H9 (cell line): ENCODE measurements at regions not wholly inside any gene's neighbourhood (a gene's known extent, or its start where the extent isn't known, plus 50 kb on each side); places are given as distances from the start of the nearest gene placed in this dataset.

ENCODE experiments used
- DNase-seq: peaks from one replicate; pipeline ENCODE4 v3.0.0-alpha.2; 2017
- H2AFZ ChIP-seq: one replicate; pipeline ENCODE4 v1.6.1; 2013; ENCODE audit warnings: mild to moderate bottlenecking, low read length, control low read depth, moderate library complexity
- H2AK5ac ChIP-seq: 2 replicates; pipeline ENCODE4 v1.6.1; 2013; ENCODE audit warnings: low read length, control low read depth, mixed read lengths; ENCODE audit not compliant: insufficient read length
- H2BK120ac ChIP-seq: one replicate; pipeline ENCODE4 v1.6.1; 2013; ENCODE audit warnings: low read depth, mild to moderate bottlenecking, low read length, control low read depth, inconsistent platforms; ENCODE audit not compliant: poor library complexity, severe bottlenecking
- H2BK12ac ChIP-seq: 2 replicates; pipeline ENCODE4 v1.6.1; 2013; ENCODE audit warnings: low read length, control low read depth, mixed read lengths, low read depth; ENCODE audit not compliant: insufficient read length
- H2BK15ac ChIP-seq: 2 replicates; pipeline ENCODE4 v1.6.1; 2013; ENCODE audit warnings: low read depth, low read length, control low read depth
- H2BK20ac ChIP-seq: one replicate; pipeline ENCODE4 v1.6.1; 2013; ENCODE audit warnings: low read depth, mild to moderate bottlenecking, low read length, control low read depth, inconsistent platforms; ENCODE audit not compliant: poor library complexity, severe bottlenecking
- H2BK5ac ChIP-seq: 2 replicates; pipeline ENCODE4 v1.6.1; 2013; ENCODE audit warnings: low read length, control low read depth, mixed read lengths; ENCODE audit not compliant: insufficient read length
- H3K14ac ChIP-seq: 2 replicates; pipeline ENCODE4 v1.6.1; 2013; ENCODE audit warnings: low read length, control low read depth; ENCODE audit not compliant: insufficient read depth
- H3K18ac ChIP-seq: 2 replicates; pipeline ENCODE4 v1.6.1; 2013; ENCODE audit warnings: low read depth, mild to moderate bottlenecking, mixed read lengths, low read length, control low read depth; ENCODE audit not compliant: insufficient read length
- H3K23ac ChIP-seq: 2 replicates; pipeline ENCODE4 v1.6.1; 2013; ENCODE audit warnings: low read length, control low read depth, mixed read lengths, low read depth; ENCODE audit not compliant: insufficient read length
- H3K23me2 ChIP-seq: 2 replicates; pipeline ENCODE4 v1.6.1; 2013; ENCODE audit warnings: low read depth, mild to moderate bottlenecking, mixed read lengths, low read length, control low read depth; ENCODE audit not compliant: insufficient read length, poor library complexity, severe bottlenecking
- H3K27ac ChIP-seq: 2 replicates; pipeline ENCODE4 v1.5.1; 2013; ENCODE audit warnings: low read length, control low read depth, mixed read lengths, low read depth; ENCODE audit not compliant: insufficient read length
- H3K27me3 ChIP-seq: 2 replicates; pipeline ENCODE4 v1.6.1; 2013; ENCODE audit warnings: low read length, control low read depth, inconsistent platforms; ENCODE audit not compliant: insufficient read depth
- H3K4ac ChIP-seq: 2 replicates; pipeline ENCODE4 v1.6.1; 2013; ENCODE audit warnings: low read depth, mild to moderate bottlenecking, control low read depth, inconsistent platforms, low read length, moderate library complexity
- H3K4me1 ChIP-seq: 2 replicates; pipeline ENCODE4 v1.6.1; 2013; ENCODE audit warnings: low read length, control low read depth, inconsistent platforms; ENCODE audit not compliant: insufficient read depth
- H3K4me2 ChIP-seq: 2 replicates; pipeline ENCODE4 v1.6.1; 2013; ENCODE audit warnings: low read length, control low read depth, mixed read lengths; ENCODE audit not compliant: insufficient read length, insufficient read depth
- H3K56ac ChIP-seq: 2 replicates; pipeline ENCODE4 v1.6.1; 2013; ENCODE audit warnings: low read depth, mild to moderate bottlenecking, mixed read lengths, low read length, control low read depth; ENCODE audit not compliant: insufficient read length
- H3K79me1 ChIP-seq: 2 replicates; pipeline ENCODE4 v1.6.1; 2013; ENCODE audit warnings: low read depth, mild to moderate bottlenecking, moderate library complexity, low read length, control low read depth, inconsistent platforms; ENCODE audit not compliant: insufficient read depth, poor library complexity, severe bottlenecking
- H3K79me2 ChIP-seq: 2 replicates; pipeline ENCODE4 v1.6.1; 2013; ENCODE audit warnings: low read length, control low read depth, inconsistent platforms; ENCODE audit not compliant: insufficient read depth
- H3K9ac ChIP-seq: 2 replicates; pipeline ENCODE4 v1.6.1; 2013; ENCODE audit warnings: low read length, control low read depth, mixed read lengths; ENCODE audit not compliant: insufficient read length; ENCODE audit errors: extremely low read depth
- H3K9me3 ChIP-seq: one replicate; pipeline ENCODE4 v1.6.1; 2013; ENCODE audit warnings: low read depth, low read length, inconsistent platforms; ENCODE audit not compliant: control insufficient read depth
- H3T11ph ChIP-seq: one replicate; pipeline ENCODE4 v1.6.1; 2013; ENCODE audit warnings: mild to moderate bottlenecking, low read length, control low read depth, inconsistent platforms
- H4K20me1 ChIP-seq: one replicate; pipeline ENCODE4 v1.6.1; 2013; ENCODE audit not compliant: control insufficient read depth, insufficient read length, insufficient read depth
- H4K5ac ChIP-seq: 2 replicates; pipeline ENCODE4 v1.6.1; 2013; ENCODE audit warnings: low read depth, mild to moderate bottlenecking, mixed read lengths, low read length, control low read depth; ENCODE audit not compliant: insufficient read length
- H4K8ac ChIP-seq: replicated peaks from 2 replicates; pipeline ENCODE4 v1.6.1; 2013; ENCODE audit warnings: low read length, control low read depth, mixed read lengths, low read depth; ENCODE audit not compliant: insufficient read length
- H4K91ac ChIP-seq: 2 replicates; pipeline ENCODE4 v1.6.1; 2013; ENCODE audit warnings: low read depth, mild to moderate bottlenecking, moderate library complexity, mixed read lengths, low read length, control low read depth; ENCODE audit not compliant: insufficient read length
- H3K27ac Mint-ChIP-seq, 3 experiments: 2 replicates in 2 of 3; 3 replicates in 1 of 3; pipeline ENCODE4 v1.8.0; 2020 to 2021; ENCODE audit warnings: mixed read lengths in 3 of 3, mild to moderate bottlenecking in 1 of 3, moderate library complexity in 1 of 3
- H3K27me3 Mint-ChIP-seq: 2 replicates; pipeline ENCODE4 v1.8.0; 2021; ENCODE audit warnings: low read depth, mild to moderate bottlenecking, moderate library complexity, mixed read lengths
- H3K36me3 Mint-ChIP-seq, 3 experiments: 2 replicates in 2 of 3; 3 replicates in 1 of 3; pipeline ENCODE4 v1.8.0; 2020 to 2021; ENCODE audit warnings: low read depth in 3 of 3, mixed read lengths in 3 of 3; ENCODE audit not compliant: insufficient read depth in 1 of 3
- H3K4me1 Mint-ChIP-seq, 2 experiments: 2 replicates each; pipeline ENCODE4 v1.8.0; 2020; ENCODE audit warnings: mixed read lengths in 2 of 2
- H3K4me3 Mint-ChIP-seq, 2 experiments: 2 replicates in 1 of 2; 3 replicates in 1 of 2; pipeline ENCODE4 v1.8.0; 2020 to 2021; ENCODE audit warnings: mild to moderate bottlenecking in 2 of 2, mixed read lengths in 2 of 2, moderate library complexity in 1 of 2
- H3K9me3 Mint-ChIP-seq, 2 experiments: 2 replicates in 1 of 2; 3 replicates in 1 of 2; pipeline ENCODE4 v1.8.0; 2020; ENCODE audit warnings: mild to moderate bottlenecking in 2 of 2, mixed read lengths in 2 of 2, moderate library complexity in 1 of 2
- CTCF ChIP-seq: fragments of 200-600 bp; sonication (generic); conservative IDR thresholded peaks from 3 replicates; pipeline ENCODE4 v1.8.0; 2021; ENCODE audit warnings: antibody characterized with exemption, mild to moderate bottlenecking
- WGBS: extraction: QIAGEN DNeasy Blood & Tissue Kit; methylation state at CpG from one replicate; pipeline ENCODE4 v1.1.7; 2013; ENCODE audit warnings: missing lambda C conversion rate, low lambda C conversion rate, mixed read lengths; ENCODE audit not compliant: insufficient read length; ENCODE audit errors: extremely low coverage; 5-methylcytosine and 5-hydroxymethylcytosine counted together

- no peak overlapping the region for H2BK120ac ChIP-seq
- H3K9me3 ChIP-seq, result no peaks in the 10 kb centered on the region
- H3K4me2 ChIP-seq, result no peak overlapping the region
- no peaks in the 10 kb centered on the region for H4K20me1 ChIP-seq
- H3K27ac ChIP-seq, result no peak overlapping the region
- no peak overlapping the region for H4K5ac ChIP-seq
- WGBS, result no CpG with 5 or more reads among the region's 1 CpG
- no peaks in the 10 kb centered on the region for H3K79me2 ChIP-seq
- Mint-ChIP-seq H3K4me3 (no peak overlapping the region), H3K4me1 (peaks cover 4% of the 10 kb centered on the region in 2 experiments), H3K9me3 (no peaks in the 10 kb centered on the region), H3K27ac (peak overlapping the region in 2 of 3 experiments; percentile 14 to 87; a peak in 3 of 7 replicates), H3K27me3 (no peaks in the 10 kb centered on the region), H3K36me3 (no peaks in the 10 kb centered on the region)
- no peak overlapping the region for H2BK20ac ChIP-seq
- no peaks in the 10 kb centered on the region for H3K4me1 ChIP-seq
- no peak overlapping the region for H4K8ac ChIP-seq
- no peak overlapping the region for H2BK15ac ChIP-seq
- no peak overlapping the region for H2AFZ ChIP-seq
- H2BK12ac ChIP-seq, result no peak overlapping the region
- H3K79me1 ChIP-seq, result no peaks in the 10 kb centered on the region
- TF ChIP-seq CTCF, result no peak
- no peak overlapping the region for H3K18ac ChIP-seq
- H3K14ac ChIP-seq, result no peak overlapping the region
- H3K23ac ChIP-seq, result no peak overlapping the region
- no peak overlapping the region for H3K56ac ChIP-seq
- no peaks in the 10 kb centered on the region for H3K23me2 ChIP-seq
- H4K91ac ChIP-seq, result no peak overlapping the region
- H3K9ac ChIP-seq, result no peak overlapping the region
- H3K4ac ChIP-seq, result no peak overlapping the region
- DNase-seq, result no peak
- H3T11ph ChIP-seq, result no peak overlapping the region
- no peak overlapping the region for H2AK5ac ChIP-seq
- H3K27me3 ChIP-seq, result no peaks in the 10 kb centered on the region
- no peak overlapping the region for H2BK5ac ChIP-seq
These were observed 212.5 kb upstream of the HDAC9 start for GRCh38 chr7:18283045-18283444.
